ENCODE measurements at regions not wholly inside any gene's neighbourhood (a gene's known extent, or its start where the extent isn't known, plus 50 kb on each side); places are given as distances from the start of the nearest gene placed in this dataset.

GRCh38 chr4:24720979-24721378 is 74.4 kb upstream of the SOD3 start:
- DNase-seq, result no peak

- no peak for DNase-seq
These were observed 73.3 kb upstream of the SOD3 start for GRCh38 chr4:24722026-24722568.

GRCh38 chr4:24727390-24728224 is 67.8 kb upstream of the SOD3 start:
- no peak for DNase-seq

GRCh38 chr4:24729119-24729730 is 66.1 kb upstream of the SOD3 start:
- DNase-seq, result no peak

- no peak for DNase-seq
These were observed 64.9 kb upstream of the SOD3 start for GRCh38 chr4:24730256-24731001.

GRCh38 chr4:24731448-24731847 is 63.9 kb upstream of the SOD3 start:
- DNase-seq, result no peak

- DNase-seq, result no peak
These were observed 60.9 kb upstream of the SOD3 start for GRCh38 chr4:24734511-24734910.

GRCh38 chr4:24736066-24736465 is 59.3 kb upstream of the SOD3 start:
- no peak for DNase-seq

- DNase-seq, result no peak
These were observed 53.5 kb upstream of the SOD3 start for GRCh38 chr4:24741910-24742309.

GRCh38 chr4:24742335-24742734 is 53.0 kb upstream of the SOD3 start:
- no peak for DNase-seq

- no peak for DNase-seq
These were observed 52.6 kb upstream of the SOD3 start for GRCh38 chr4:24742773-24743172.

GRCh38 chr4:24743206-24743605 is 52.2 kb upstream of the SOD3 start:
- DNase-seq, result no peak

- DNase-seq, result no peak
These were observed 51.4 kb upstream of the SOD3 start for GRCh38 chr4:24743927-24744326.

GRCh38 chr4:24745172-24745895 is 50.0 kb upstream of the SOD3 start:
- no peak for DNase-seq

Data from NCI-H1092 treated with DMSO at 0.1 percent for 48 hours (cell line).